Loucy (cell line): ENCODE measurements at regions not wholly inside any gene's neighbourhood (a gene's known extent, or its start where the extent isn't known, plus 50 kb on each side); places are given as distances from the start of the nearest gene placed in this dataset.

Experiments used
- EZH2phosphoT487 ChIP-seq: fragments of 200-600 bp; IDR thresholded peaks from 2 replicates; pipeline ENCODE4 v1.6.1; 2018; ENCODE audit warnings: antibody characterized with exemption, mild to moderate bottlenecking, moderate library complexity, borderline replicate concordance
- TF ChIP-seq, protein P1 (sequence below): fragments of 200-600 bp; sonication (generic); conservative IDR thresholded peaks from 2 replicates; pipeline ENCODE4 v1.5.1; 2014; ENCODE audit warnings: mild to moderate bottlenecking, antibody characterized with exemption, low read length

DNA sequence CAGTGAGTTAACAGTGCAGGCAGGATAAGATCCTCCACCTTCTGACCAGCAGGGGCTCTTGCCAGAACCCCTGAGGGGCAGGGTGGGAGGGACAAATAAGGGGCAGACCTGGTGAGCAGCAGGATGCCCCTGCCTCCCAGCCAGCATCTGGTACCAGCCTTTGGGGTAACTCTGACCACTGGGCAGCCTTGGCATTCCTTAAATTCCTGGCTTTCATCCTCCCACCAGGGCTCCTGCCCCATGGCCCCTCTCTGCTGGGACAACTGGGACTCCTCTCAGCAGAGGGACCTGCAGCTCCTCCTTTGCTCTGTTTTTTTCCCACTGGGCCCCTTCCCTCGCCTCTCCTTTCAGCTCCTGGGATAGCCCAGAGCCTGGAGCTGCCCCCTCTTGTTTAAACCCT, 98.0 kb upstream of the CD82 start:
- no peak for TF ChIP-seq EZH2phosphoT487
- TF ChIP-seq, protein P1, sequence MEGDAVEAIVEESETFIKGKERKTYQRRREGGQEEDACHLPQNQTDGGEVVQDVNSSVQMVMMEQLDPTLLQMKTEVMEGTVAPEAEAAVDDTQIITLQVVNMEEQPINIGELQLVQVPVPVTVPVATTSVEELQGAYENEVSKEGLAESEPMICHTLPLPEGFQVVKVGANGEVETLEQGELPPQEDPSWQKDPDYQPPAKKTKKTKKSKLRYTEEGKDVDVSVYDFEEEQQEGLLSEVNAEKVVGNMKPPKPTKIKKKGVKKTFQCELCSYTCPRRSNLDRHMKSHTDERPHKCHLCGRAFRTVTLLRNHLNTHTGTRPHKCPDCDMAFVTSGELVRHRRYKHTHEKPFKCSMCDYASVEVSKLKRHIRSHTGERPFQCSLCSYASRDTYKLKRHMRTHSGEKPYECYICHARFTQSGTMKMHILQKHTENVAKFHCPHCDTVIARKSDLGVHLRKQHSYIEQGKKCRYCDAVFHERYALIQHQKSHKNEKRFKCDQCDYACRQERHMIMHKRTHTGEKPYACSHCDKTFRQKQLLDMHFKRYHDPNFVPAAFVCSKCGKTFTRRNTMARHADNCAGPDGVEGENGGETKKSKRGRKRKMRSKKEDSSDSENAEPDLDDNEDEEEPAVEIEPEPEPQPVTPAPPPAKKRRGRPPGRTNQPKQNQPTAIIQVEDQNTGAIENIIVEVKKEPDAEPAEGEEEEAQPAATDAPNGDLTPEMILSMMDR = no peak
